ENCODE measurements at regions not wholly inside any gene's neighbourhood (a gene's known extent, or its start where the extent isn't known, plus 50 kb on each side); places are given as distances from the start of the nearest gene placed in this dataset.

- intact Hi-C loops (cut with micrococcal nuclease): no loop called here
- peaks cover 44% of the 10 kb centered on the region for H3K4me1 ChIP-seq
- H3K27ac ChIP-seq (replicated peaks): peak overlapping the region; percentile 82
- no peak for TF ChIP-seq CTCF (IDR thresholded peaks at IDR 0.05; ENCODE audit: borderline replicate concordance)
- DNase-seq: peak; percentile 44
- no peaks in the 10 kb centered on the region for H3K36me3 ChIP-seq
- no peaks in the 10 kb centered on the region for H3K27me3 ChIP-seq (ENCODE audit: low read depth)
- no peaks in the 10 kb centered on the region for H3K9me3 ChIP-seq (replicated peaks)
- no peak overlapping the region for H3K4me3 ChIP-seq
These were observed 72.1 kb upstream of the TNRC6C start for GRCh38 chr17:77886387-77886728.

- peaks cover under 1% of the 10 kb centered on the region for H3K27me3 ChIP-seq (ENCODE audit: low read depth)
- no peaks in the 10 kb centered on the region for H3K9me3 ChIP-seq (replicated peaks)
- peak overlapping the region; percentile 82 for H3K27ac ChIP-seq (replicated peaks)
- H3K4me1 ChIP-seq: peaks cover 37% of the 10 kb centered on the region
- no peaks in the 10 kb centered on the region for H3K36me3 ChIP-seq
- intact Hi-C loops (cut with micrococcal nuclease): no loop called here
- H3K4me3 ChIP-seq: peak overlapping the region; percentile 74
- no peak for DNase-seq
- TF ChIP-seq CTCF (IDR thresholded peaks at IDR 0.05; ENCODE audit: borderline replicate concordance): no peak
These were observed 71.4 kb upstream of the TNRC6C start for GRCh38 chr17:77887110-77887463.

- no peaks in the 10 kb centered on the region for H3K36me3 ChIP-seq
- peak overlapping the region; percentile 82 for H3K27ac ChIP-seq (replicated peaks)
- H3K9me3 ChIP-seq (replicated peaks): no peaks in the 10 kb centered on the region
- DNase-seq: peak; percentile 88
- TF ChIP-seq CTCF (IDR thresholded peaks at IDR 0.05; ENCODE audit: borderline replicate concordance): peak; percentile 13
- intact Hi-C loops (cut with micrococcal nuclease): no loop called here
- H3K27me3 ChIP-seq (ENCODE audit: low read depth): peaks cover 3% of the 10 kb centered on the region
- H3K4me1 ChIP-seq: peaks cover 31% of the 10 kb centered on the region
- peak overlapping the region; percentile 74 for H3K4me3 ChIP-seq
These were observed 70.8 kb upstream of the TNRC6C start for GRCh38 chr17:77887464-77888241.

GRCh38 chr17:77888242-77889134, 70.0 kb upstream of the TNRC6C start:
- no peaks in the 10 kb centered on the region for H3K9me3 ChIP-seq (replicated peaks)
- peaks cover 3% of the 10 kb centered on the region for H3K27me3 ChIP-seq (ENCODE audit: low read depth)
- no peak for DNase-seq
- TF ChIP-seq CTCF (IDR thresholded peaks at IDR 0.05; ENCODE audit: borderline replicate concordance): no peak
- peaks cover 23% of the 10 kb centered on the region for H3K4me1 ChIP-seq
- peak overlapping the region; percentile 74 for H3K4me3 ChIP-seq
- intact Hi-C loops (cut with micrococcal nuclease): no loop called here
- no peaks in the 10 kb centered on the region for H3K36me3 ChIP-seq
- H3K27ac ChIP-seq (replicated peaks): peak overlapping the region; percentile 82

GRCh38 chr17:77889135-77889505, 69.4 kb upstream of the TNRC6C start:
- intact Hi-C loops (cut with micrococcal nuclease): no loop called here
- no peaks in the 10 kb centered on the region for H3K9me3 ChIP-seq (replicated peaks)
- TF ChIP-seq CTCF (IDR thresholded peaks at IDR 0.05; ENCODE audit: borderline replicate concordance): no peak
- no peak overlapping the region for H3K4me3 ChIP-seq
- no peak overlapping the region for H3K27ac ChIP-seq (replicated peaks)
- no peaks in the 10 kb centered on the region for H3K36me3 ChIP-seq
- no peak for DNase-seq
- peaks cover 23% of the 10 kb centered on the region for H3K4me1 ChIP-seq
- peaks cover 3% of the 10 kb centered on the region for H3K27me3 ChIP-seq (ENCODE audit: low read depth)

All from left ventricle myocardium inferior (tissue), 1 donor.